Renal cortical epithelial cell (primary cell): ENCODE measurements at regions not wholly inside any gene's neighbourhood (a gene's known extent, or its start where the extent isn't known, plus 50 kb on each side); places are given as distances from the start of the nearest gene placed in this dataset.

ENCODE experiments used
- DNase-seq: peaks from one replicate; pipeline ENCODE4 v3.0.0-alpha.2; 2011; ENCODE audit warnings: low read depth

GRCh38 chrX:40149286-40150175 is 51.8 kb upstream of the BCOR start:
- no peak for DNase-seq

- DNase-seq = no peak
Observed at GRCh38 chrX:40148385-40149285, 50.9 kb upstream of the BCOR start.

DNA sequence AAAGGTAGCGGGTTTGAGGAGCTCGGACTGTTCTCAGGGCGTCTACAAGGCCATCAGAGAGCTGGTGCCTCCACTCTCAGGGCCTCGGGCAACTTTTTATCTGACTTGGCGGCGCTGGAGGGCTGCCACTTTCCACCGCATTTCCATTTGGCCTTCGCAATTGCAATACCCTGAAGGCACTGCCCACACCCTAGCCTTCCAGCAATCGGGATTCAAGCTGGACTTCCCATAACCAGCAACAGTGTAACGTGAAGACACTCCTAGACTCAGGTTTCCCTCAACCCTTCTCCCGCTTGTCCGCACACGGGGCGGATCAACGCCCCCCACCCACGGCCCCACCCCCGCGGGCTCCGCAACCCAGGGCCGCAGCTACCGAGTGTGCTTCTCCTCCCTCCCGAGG is 50.2 kb upstream of the BCOR start:
- no peak for DNase-seq
